ENCODE measurements at regions not wholly inside any gene's neighbourhood (a gene's known extent, or its start where the extent isn't known, plus 50 kb on each side); places are given as distances from the start of the nearest gene placed in this dataset.

DNA sequence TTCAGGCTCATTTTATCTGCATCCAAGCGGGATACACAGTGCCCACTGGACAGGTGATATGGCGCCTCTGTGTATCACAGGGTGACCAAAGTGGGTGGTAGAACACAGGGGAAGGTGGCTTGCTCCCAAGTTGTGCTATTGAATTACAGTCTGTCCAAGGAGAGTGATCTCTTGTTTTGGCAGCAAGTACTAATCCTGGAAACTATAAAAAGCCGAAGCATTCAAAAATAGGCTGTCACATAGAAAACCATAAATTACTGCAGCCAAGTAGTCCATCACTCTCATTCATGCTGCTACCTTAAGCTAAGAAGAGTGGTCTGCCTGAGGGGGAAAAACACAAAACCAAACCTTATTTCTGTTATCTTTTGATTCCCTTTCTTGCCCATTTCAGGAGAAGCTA, 237.1 kb upstream of the POU3F3 start:
- TF ChIP-seq POLR2A (IDR thresholded peaks at IDR 0.05; ENCODE audit: low read length) (no peak), GATA1 (IDR thresholded peaks at IDR 0.05; ENCODE audit: low read depth, low read length) (no peak)
